AG10803 (cell line): ENCODE measurements at regions not wholly inside any gene's neighbourhood (a gene's known extent, or its start where the extent isn't known, plus 50 kb on each side); places are given as distances from the start of the nearest gene placed in this dataset.

Source experiments
- DNase-seq: peaks from one replicate; pipeline ENCODE4 v3.0.0; 2010; ENCODE audit warnings: low read depth
- H3K4me3 ChIP-seq: 2 replicates; pipeline ENCODE4 v1.5.1; 2011; ENCODE audit warnings: mild to moderate bottlenecking, low read length, control low read depth
- TF ChIP-seq, protein P1 (sequence below): conservative IDR thresholded peaks from 2 replicates; pipeline ENCODE4 v1.5.1; 2011; ENCODE audit warnings: mild to moderate bottlenecking, low read length, control low read depth, inconsistent platforms

DNA sequence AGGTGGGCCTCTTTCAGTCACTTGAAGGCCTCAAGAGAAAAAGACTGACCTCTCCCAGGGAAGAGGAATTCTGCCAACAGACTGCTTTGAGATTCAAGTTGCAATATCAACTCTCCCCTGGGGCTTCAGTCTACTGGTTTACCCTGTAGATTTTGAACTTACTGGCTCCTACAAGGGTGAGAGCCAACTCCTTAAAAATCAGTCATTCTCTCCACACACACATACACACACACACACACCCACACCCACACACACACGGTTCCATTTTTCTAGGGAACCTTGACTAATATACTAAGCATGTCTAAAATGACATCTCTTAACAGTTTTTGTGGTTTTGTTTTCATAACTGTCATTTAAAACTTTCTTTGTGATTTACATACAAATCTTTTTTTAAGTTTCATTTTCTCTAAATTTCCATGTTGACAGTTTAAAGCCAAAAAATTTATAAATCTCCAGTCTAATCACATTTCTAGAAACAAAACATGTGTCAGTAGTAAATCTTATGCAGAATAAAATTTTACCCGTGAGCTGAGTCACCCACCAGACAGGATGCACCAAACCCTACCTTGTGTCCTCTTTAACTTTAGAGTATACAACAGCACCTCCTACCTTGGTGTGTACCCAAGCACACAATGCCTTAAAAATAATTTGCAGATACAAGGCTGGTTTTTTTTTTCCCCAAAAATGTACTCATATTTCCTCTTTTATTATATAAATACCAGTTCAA, 394.6 kb downstream of the AEBP2 start:
- TF ChIP-seq, protein P1, sequence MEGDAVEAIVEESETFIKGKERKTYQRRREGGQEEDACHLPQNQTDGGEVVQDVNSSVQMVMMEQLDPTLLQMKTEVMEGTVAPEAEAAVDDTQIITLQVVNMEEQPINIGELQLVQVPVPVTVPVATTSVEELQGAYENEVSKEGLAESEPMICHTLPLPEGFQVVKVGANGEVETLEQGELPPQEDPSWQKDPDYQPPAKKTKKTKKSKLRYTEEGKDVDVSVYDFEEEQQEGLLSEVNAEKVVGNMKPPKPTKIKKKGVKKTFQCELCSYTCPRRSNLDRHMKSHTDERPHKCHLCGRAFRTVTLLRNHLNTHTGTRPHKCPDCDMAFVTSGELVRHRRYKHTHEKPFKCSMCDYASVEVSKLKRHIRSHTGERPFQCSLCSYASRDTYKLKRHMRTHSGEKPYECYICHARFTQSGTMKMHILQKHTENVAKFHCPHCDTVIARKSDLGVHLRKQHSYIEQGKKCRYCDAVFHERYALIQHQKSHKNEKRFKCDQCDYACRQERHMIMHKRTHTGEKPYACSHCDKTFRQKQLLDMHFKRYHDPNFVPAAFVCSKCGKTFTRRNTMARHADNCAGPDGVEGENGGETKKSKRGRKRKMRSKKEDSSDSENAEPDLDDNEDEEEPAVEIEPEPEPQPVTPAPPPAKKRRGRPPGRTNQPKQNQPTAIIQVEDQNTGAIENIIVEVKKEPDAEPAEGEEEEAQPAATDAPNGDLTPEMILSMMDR = peak; percentile 14; the same call in 1 of the 2 replicates
- no peak overlapping the region for H3K4me3 ChIP-seq
- DNase-seq = peak; percentile 82

GRCh38 chr12:19834592-19834991, 395.3 kb downstream of the AEBP2 start:
- DNase-seq = peak; percentile 29
- H3K4me3 ChIP-seq = no peak overlapping the region
- TF ChIP-seq, protein P1 = no peak

DNA sequence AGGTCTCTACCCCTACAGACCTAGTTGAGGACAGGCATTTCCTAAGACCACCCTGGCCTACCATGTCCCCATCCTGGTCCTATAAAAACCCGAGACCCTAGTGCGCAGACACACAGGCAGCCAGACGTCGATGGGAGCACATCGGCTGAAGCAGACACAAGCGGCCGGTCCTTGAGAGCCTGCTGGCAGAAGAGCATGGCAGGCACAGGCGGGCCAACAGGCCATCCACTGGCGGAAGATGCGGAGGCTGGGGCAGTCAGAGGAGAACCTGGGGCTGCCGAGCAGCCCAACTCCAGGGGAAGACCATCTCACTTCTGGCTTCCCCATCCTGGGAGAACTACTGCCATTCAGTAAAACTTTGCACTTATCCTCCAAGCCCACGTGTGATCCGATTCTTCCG, 396.8 kb downstream of the AEBP2 start:
- DNase-seq = no peak
- TF ChIP-seq, protein P1 = no peak
- no peak overlapping the region for H3K4me3 ChIP-seq

DNA sequence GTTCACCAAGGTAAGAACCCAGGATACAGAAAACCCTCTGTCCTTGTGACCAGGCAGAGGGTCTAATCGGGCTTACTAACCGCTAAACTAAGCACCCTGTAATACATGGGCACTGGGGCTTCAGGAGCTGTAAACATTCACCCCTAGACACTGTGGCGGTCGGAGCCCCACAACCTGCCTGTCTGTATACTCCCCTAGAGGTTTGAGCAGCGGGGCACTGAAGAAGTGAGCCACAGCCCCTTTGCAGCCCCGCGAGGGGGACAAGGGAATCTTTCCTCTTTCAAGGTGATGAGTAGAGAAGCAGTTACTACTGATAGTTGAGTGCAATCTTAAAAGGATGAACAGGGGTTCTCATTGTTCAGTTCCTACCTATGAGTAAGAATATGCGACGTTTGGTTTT, 397.2 kb downstream of the AEBP2 start:
- TF ChIP-seq, protein P1 = no peak
- DNase-seq = no peak
- no peak overlapping the region for H3K4me3 ChIP-seq

DNA sequence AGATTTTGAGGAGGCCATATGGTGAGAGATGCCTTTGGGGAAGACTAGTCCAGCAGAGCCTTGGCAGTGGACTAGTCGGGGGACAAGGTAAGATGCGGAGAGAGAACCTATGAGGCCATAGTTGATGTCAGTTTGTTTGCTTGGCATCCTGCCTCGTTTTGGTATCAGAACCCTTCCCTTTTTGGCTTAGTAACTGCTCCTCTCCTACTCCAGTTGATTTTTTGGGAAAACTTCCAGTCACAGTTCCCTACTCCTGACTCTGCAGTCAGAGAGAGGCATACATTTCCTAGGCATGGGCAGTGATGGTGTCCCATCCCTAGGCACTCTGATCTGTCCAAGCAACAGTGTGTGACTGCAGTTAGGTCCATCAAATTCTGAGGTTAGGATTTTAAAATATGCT, 398.3 kb downstream of the AEBP2 start:
- no peak for DNase-seq
- TF ChIP-seq, protein P1 = no peak
- no peak overlapping the region for H3K4me3 ChIP-seq

GRCh38 chr12:19841451-19841850, 402.2 kb downstream of the AEBP2 start:
- peak; percentile 38 for DNase-seq
- H3K4me3 ChIP-seq = no peak overlapping the region
- TF ChIP-seq, protein P1 = no peak

GRCh38 chr12:19842116-19842515, 402.8 kb downstream of the AEBP2 start:
- TF ChIP-seq, protein P1 = no peak
- no peak overlapping the region for H3K4me3 ChIP-seq
- DNase-seq = no peak
